H9 (cell line): ENCODE measurements at regions not wholly inside any gene's neighbourhood (a gene's known extent, or its start where the extent isn't known, plus 50 kb on each side); places are given as distances from the start of the nearest gene placed in this dataset.
A peak's percentile ranks its signal among the peaks of the same experiment; 100 is the strongest.

Experiments
- DNase-seq: peaks from one replicate; pipeline ENCODE4 v3.0.0-alpha.2; 2017
- H2AFZ ChIP-seq: one replicate; pipeline ENCODE4 v1.6.1; 2013; ENCODE audit warnings: mild to moderate bottlenecking, low read length, control low read depth, moderate library complexity
- H2AK5ac ChIP-seq: 2 replicates; pipeline ENCODE4 v1.6.1; 2013; ENCODE audit warnings: low read length, control low read depth, mixed read lengths; ENCODE audit not compliant: insufficient read length
- H2BK120ac ChIP-seq: one replicate; pipeline ENCODE4 v1.6.1; 2013; ENCODE audit warnings: low read depth, mild to moderate bottlenecking, low read length, control low read depth, inconsistent platforms; ENCODE audit not compliant: poor library complexity, severe bottlenecking
- H2BK12ac ChIP-seq: 2 replicates; pipeline ENCODE4 v1.6.1; 2013; ENCODE audit warnings: low read length, control low read depth, mixed read lengths, low read depth; ENCODE audit not compliant: insufficient read length
- H2BK15ac ChIP-seq: 2 replicates; pipeline ENCODE4 v1.6.1; 2013; ENCODE audit warnings: low read depth, low read length, control low read depth
- H2BK20ac ChIP-seq: one replicate; pipeline ENCODE4 v1.6.1; 2013; ENCODE audit warnings: low read depth, mild to moderate bottlenecking, low read length, control low read depth, inconsistent platforms; ENCODE audit not compliant: poor library complexity, severe bottlenecking
- H2BK5ac ChIP-seq: 2 replicates; pipeline ENCODE4 v1.6.1; 2013; ENCODE audit warnings: low read length, control low read depth, mixed read lengths; ENCODE audit not compliant: insufficient read length
- H3K14ac ChIP-seq: 2 replicates; pipeline ENCODE4 v1.6.1; 2013; ENCODE audit warnings: low read length, control low read depth; ENCODE audit not compliant: insufficient read depth
- H3K18ac ChIP-seq: 2 replicates; pipeline ENCODE4 v1.6.1; 2013; ENCODE audit warnings: low read depth, mild to moderate bottlenecking, mixed read lengths, low read length, control low read depth; ENCODE audit not compliant: insufficient read length
- H3K23ac ChIP-seq: 2 replicates; pipeline ENCODE4 v1.6.1; 2013; ENCODE audit warnings: low read length, control low read depth, mixed read lengths, low read depth; ENCODE audit not compliant: insufficient read length
- H3K23me2 ChIP-seq: 2 replicates; pipeline ENCODE4 v1.6.1; 2013; ENCODE audit warnings: low read depth, mild to moderate bottlenecking, mixed read lengths, low read length, control low read depth; ENCODE audit not compliant: insufficient read length, poor library complexity, severe bottlenecking
- H3K27ac ChIP-seq: 2 replicates; pipeline ENCODE4 v1.5.1; 2013; ENCODE audit warnings: low read length, control low read depth, mixed read lengths, low read depth; ENCODE audit not compliant: insufficient read length
- H3K27me3 ChIP-seq: 2 replicates; pipeline ENCODE4 v1.6.1; 2013; ENCODE audit warnings: low read length, control low read depth, inconsistent platforms; ENCODE audit not compliant: insufficient read depth
- H3K4ac ChIP-seq: 2 replicates; pipeline ENCODE4 v1.6.1; 2013; ENCODE audit warnings: low read depth, mild to moderate bottlenecking, control low read depth, inconsistent platforms, low read length, moderate library complexity
- H3K4me1 ChIP-seq: 2 replicates; pipeline ENCODE4 v1.6.1; 2013; ENCODE audit warnings: low read length, control low read depth, inconsistent platforms; ENCODE audit not compliant: insufficient read depth
- H3K4me2 ChIP-seq: 2 replicates; pipeline ENCODE4 v1.6.1; 2013; ENCODE audit warnings: low read length, control low read depth, mixed read lengths; ENCODE audit not compliant: insufficient read length, insufficient read depth
- H3K56ac ChIP-seq: 2 replicates; pipeline ENCODE4 v1.6.1; 2013; ENCODE audit warnings: low read depth, mild to moderate bottlenecking, mixed read lengths, low read length, control low read depth; ENCODE audit not compliant: insufficient read length
- H3K79me1 ChIP-seq: 2 replicates; pipeline ENCODE4 v1.6.1; 2013; ENCODE audit warnings: low read depth, mild to moderate bottlenecking, moderate library complexity, low read length, control low read depth, inconsistent platforms; ENCODE audit not compliant: insufficient read depth, poor library complexity, severe bottlenecking
- H3K79me2 ChIP-seq: 2 replicates; pipeline ENCODE4 v1.6.1; 2013; ENCODE audit warnings: low read length, control low read depth, inconsistent platforms; ENCODE audit not compliant: insufficient read depth
- H3K9ac ChIP-seq: 2 replicates; pipeline ENCODE4 v1.6.1; 2013; ENCODE audit warnings: low read length, control low read depth, mixed read lengths; ENCODE audit not compliant: insufficient read length; ENCODE audit errors: extremely low read depth
- H3K9me3 ChIP-seq: one replicate; pipeline ENCODE4 v1.6.1; 2013; ENCODE audit warnings: low read depth, low read length, inconsistent platforms; ENCODE audit not compliant: control insufficient read depth
- H3T11ph ChIP-seq: one replicate; pipeline ENCODE4 v1.6.1; 2013; ENCODE audit warnings: mild to moderate bottlenecking, low read length, control low read depth, inconsistent platforms
- H4K20me1 ChIP-seq: one replicate; pipeline ENCODE4 v1.6.1; 2013; ENCODE audit not compliant: control insufficient read depth, insufficient read length, insufficient read depth
- H4K5ac ChIP-seq: 2 replicates; pipeline ENCODE4 v1.6.1; 2013; ENCODE audit warnings: low read depth, mild to moderate bottlenecking, mixed read lengths, low read length, control low read depth; ENCODE audit not compliant: insufficient read length
- H4K8ac ChIP-seq: replicated peaks from 2 replicates; pipeline ENCODE4 v1.6.1; 2013; ENCODE audit warnings: low read length, control low read depth, mixed read lengths, low read depth; ENCODE audit not compliant: insufficient read length
- H4K91ac ChIP-seq: 2 replicates; pipeline ENCODE4 v1.6.1; 2013; ENCODE audit warnings: low read depth, mild to moderate bottlenecking, moderate library complexity, mixed read lengths, low read length, control low read depth; ENCODE audit not compliant: insufficient read length
- H3K27ac Mint-ChIP-seq, 3 experiments: 2 replicates in 2 of 3; 3 replicates in 1 of 3; pipeline ENCODE4 v1.8.0; 2020 to 2021; ENCODE audit warnings: mixed read lengths in 3 of 3, mild to moderate bottlenecking in 1 of 3, moderate library complexity in 1 of 3
- H3K27me3 Mint-ChIP-seq: 2 replicates; pipeline ENCODE4 v1.8.0; 2021; ENCODE audit warnings: low read depth, mild to moderate bottlenecking, moderate library complexity, mixed read lengths
- H3K36me3 Mint-ChIP-seq, 3 experiments: 2 replicates in 2 of 3; 3 replicates in 1 of 3; pipeline ENCODE4 v1.8.0; 2020 to 2021; ENCODE audit warnings: low read depth in 3 of 3, mixed read lengths in 3 of 3; ENCODE audit not compliant: insufficient read depth in 1 of 3
- H3K4me1 Mint-ChIP-seq, 2 experiments: 2 replicates each; pipeline ENCODE4 v1.8.0; 2020; ENCODE audit warnings: mixed read lengths in 2 of 2
- H3K4me3 Mint-ChIP-seq, 2 experiments: 2 replicates in 1 of 2; 3 replicates in 1 of 2; pipeline ENCODE4 v1.8.0; 2020 to 2021; ENCODE audit warnings: mild to moderate bottlenecking in 2 of 2, mixed read lengths in 2 of 2, moderate library complexity in 1 of 2
- H3K9me3 Mint-ChIP-seq, 2 experiments: 2 replicates in 1 of 2; 3 replicates in 1 of 2; pipeline ENCODE4 v1.8.0; 2020; ENCODE audit warnings: mild to moderate bottlenecking in 2 of 2, mixed read lengths in 2 of 2, moderate library complexity in 1 of 2
- CTCF ChIP-seq: fragments of 200-600 bp; sonication (generic); conservative IDR thresholded peaks from 3 replicates; pipeline ENCODE4 v1.8.0; 2021; ENCODE audit warnings: antibody characterized with exemption, mild to moderate bottlenecking
- WGBS: extraction: QIAGEN DNeasy Blood & Tissue Kit; methylation state at CpG from one replicate; pipeline ENCODE4 v1.1.7; 2013; ENCODE audit warnings: missing lambda C conversion rate, low lambda C conversion rate, mixed read lengths; ENCODE audit not compliant: insufficient read length; ENCODE audit errors: extremely low coverage; 5-methylcytosine and 5-hydroxymethylcytosine counted together

DNA sequence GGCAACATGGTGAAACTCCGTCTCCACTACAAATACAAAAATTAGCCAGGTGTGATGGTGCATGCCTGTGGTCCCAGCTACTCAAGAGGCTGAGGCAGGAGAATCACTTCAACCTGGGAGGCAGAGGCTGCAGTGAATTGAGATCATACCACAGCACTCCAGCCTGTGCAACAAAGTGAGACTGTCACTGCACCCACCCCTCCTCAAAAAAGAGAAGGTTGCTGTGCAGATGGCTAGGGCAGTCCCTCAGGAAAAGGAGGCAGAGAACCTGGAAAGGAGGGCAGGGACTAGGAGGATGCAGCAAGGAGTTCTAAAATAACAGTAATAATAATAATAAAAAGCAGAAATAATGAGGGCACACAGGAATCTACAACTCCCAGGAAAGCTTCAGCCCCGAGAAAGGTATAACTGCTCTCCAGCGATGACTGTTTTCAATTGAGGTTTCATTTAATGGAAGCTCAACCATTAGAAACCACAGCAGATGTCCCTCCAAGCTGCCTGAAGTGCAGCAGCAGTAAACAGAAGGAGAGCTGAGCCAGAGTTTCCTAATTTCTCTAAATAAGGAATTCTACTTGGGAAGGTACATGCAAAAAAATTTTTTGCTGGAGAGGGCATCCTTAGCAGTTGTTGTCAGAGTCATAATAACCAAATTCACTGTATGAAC, 326.5 kb downstream of the GATA3 start:
- Mint-ChIP-seq H3K4me3 (no peak overlapping the region), H3K9me3 (no peaks in the 10 kb centered on the region), H3K36me3 (no peaks in the 10 kb centered on the region), H3K27ac (0 out of 7 replicates have a peak overlapping the region, but pooled peaks of 1 of the 3 experiments have one; percentile 56), H3K4me1 (peaks cover 15 to 18% of the 10 kb centered on the region in 2 experiments), H3K27me3 (peaks cover 2% of the 10 kb centered on the region)
- Histone ChIP-seq H2BK15ac (no peak overlapping the region), H3K4ac (no peak overlapping the region), H4K20me1 (no peaks in the 10 kb centered on the region), H3K23ac (no peak overlapping the region), H3K79me1 (no peaks in the 10 kb centered on the region), H3K27ac (no peak overlapping the region), H2BK5ac (no peak overlapping the region), H2AFZ (no peak overlapping the region), H4K5ac (no peak overlapping the region), H3K18ac (no peak overlapping the region), H4K91ac (no peak overlapping the region), H2BK20ac (no peak overlapping the region), H3K27me3 (no peaks in the 10 kb centered on the region), H3K9ac (no peak overlapping the region), H3K4me2 (no peak overlapping the region), H2AK5ac (no peak overlapping the region), H3K79me2 (no peaks in the 10 kb centered on the region), H4K8ac (no peak overlapping the region), H3K23me2 (no peaks in the 10 kb centered on the region), H2BK120ac (no peak overlapping the region), H2BK12ac (no peak overlapping the region), H3K4me1 (peaks cover 4% of the 10 kb centered on the region; the same call in 1 of the 2 replicates), H3K56ac (no peak overlapping the region), H3T11ph (no peak overlapping the region), H3K9me3 (no peaks in the 10 kb centered on the region), H3K14ac (no peak overlapping the region)
- no peak for DNase-seq
- TF ChIP-seq CTCF = no peak
- no CpG with 5 or more reads among the region's 3 CpGs for WGBS
